SU-DHL-6 (cell line): ENCODE measurements at regions not wholly inside any gene's neighbourhood (a gene's known extent, or its start where the extent isn't known, plus 50 kb on each side); places are given as distances from the start of the nearest gene placed in this dataset.

Source experiments
- EZH2phosphoT487 ChIP-seq: fragments of 200-600 bp; sonication (generic), shearing (Covaris generic); conservative IDR thresholded peaks from 2 replicates; pipeline ENCODE4 v1.6.1; 2018; ENCODE audit warnings: mild to moderate bottlenecking, antibody characterized with exemption, low read length, moderate library complexity, mixed read lengths
- TF ChIP-seq, protein P1 (sequence below): fragments of 200-600 bp; sonication (generic); IDR thresholded peaks from one replicate; pipeline ENCODE4 v1.5.1; 2017; ENCODE audit warnings: antibody characterized with exemption, mild to moderate bottlenecking, low read length, moderate library complexity; ENCODE audit not compliant: insufficient read depth, poor library complexity, severe bottlenecking

DNA sequence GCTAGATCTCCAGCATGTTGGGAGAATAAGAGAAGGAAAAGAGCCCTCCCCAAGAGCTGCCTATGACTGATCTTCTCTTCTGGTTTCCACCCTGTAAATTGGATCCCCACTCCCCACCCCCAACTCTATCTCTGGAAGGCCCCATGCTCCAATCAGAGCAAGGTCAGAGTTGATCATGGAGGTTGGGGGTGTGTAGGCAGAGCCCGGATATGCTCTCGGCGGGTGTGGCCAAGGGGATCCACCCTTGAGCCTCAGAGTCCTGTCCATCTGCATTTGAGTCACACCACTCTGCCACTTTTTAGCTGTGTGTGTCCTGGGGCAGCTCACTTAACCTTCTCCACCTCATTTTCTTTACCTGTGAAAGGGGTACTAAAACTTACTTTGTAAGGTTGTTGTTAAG lies 79.5 kb downstream of the NAV1 start:
- TF ChIP-seq, protein P1, sequence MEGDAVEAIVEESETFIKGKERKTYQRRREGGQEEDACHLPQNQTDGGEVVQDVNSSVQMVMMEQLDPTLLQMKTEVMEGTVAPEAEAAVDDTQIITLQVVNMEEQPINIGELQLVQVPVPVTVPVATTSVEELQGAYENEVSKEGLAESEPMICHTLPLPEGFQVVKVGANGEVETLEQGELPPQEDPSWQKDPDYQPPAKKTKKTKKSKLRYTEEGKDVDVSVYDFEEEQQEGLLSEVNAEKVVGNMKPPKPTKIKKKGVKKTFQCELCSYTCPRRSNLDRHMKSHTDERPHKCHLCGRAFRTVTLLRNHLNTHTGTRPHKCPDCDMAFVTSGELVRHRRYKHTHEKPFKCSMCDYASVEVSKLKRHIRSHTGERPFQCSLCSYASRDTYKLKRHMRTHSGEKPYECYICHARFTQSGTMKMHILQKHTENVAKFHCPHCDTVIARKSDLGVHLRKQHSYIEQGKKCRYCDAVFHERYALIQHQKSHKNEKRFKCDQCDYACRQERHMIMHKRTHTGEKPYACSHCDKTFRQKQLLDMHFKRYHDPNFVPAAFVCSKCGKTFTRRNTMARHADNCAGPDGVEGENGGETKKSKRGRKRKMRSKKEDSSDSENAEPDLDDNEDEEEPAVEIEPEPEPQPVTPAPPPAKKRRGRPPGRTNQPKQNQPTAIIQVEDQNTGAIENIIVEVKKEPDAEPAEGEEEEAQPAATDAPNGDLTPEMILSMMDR = no peak
- TF ChIP-seq EZH2phosphoT487 = no peak
